Sciatic nerve (tissue), 2 donors: ENCODE measurements at regions not wholly inside any gene's neighbourhood (a gene's known extent, or its start where the extent isn't known, plus 50 kb on each side); places are given as distances from the start of the nearest gene placed in this dataset.

Experiments
- ATAC-seq: fragments of 200-7000 bp; cut with Tn5 transposase; one replicate; pipeline ENCODE4 v1.9.1; 2020; ENCODE audit warnings: mild to moderate bottlenecking, moderate library complexity
- DNase-seq: peaks from one replicate; pipeline ENCODE4 v3.0.0-alpha.2; 2020; ENCODE audit warnings: low spot score
- intact Hi-C: fragments of 100-400 bp; cut with DNase I; formaldehyde crosslinking; loops from one replicate; pipeline ENCODE4 v1.14.2; 2022
- donor health status: DM: no; HTN: no; CAD: no.
- donor health status: DM: no; HTN: no; CAD: no.

DNA sequence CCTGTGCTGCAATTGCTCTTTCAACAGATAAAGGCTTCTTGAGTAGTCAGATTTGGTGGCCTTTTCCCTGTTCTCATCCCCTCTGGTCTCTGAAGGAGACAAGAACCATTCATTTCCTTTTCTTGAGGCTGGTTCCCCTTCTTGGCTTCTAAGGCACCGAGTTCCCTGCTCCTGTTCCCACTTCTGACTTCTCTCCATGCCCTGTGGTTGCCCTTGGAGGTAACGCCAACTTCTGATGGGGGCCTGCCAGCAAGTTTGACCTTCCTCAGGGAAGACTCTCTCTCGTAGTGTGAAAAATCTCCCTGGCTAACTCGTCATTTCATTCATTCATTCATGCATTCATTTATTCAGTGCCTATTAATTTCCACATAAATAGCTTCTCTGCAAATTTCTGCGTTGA is 302.4 kb upstream of the SOX11 start:
- intact Hi-C loops: no loop called here
- no peak for DNase-seq
- no peak for ATAC-seq

GRCh38 chr2:5391362-5391761 is 300.8 kb upstream of the SOX11 start:
- DNase-seq (no peak), ATAC-seq (no peak)
- intact Hi-C loops: no loop called here

- no peak for ATAC-seq
- DNase-seq: no peak
Observed at GRCh38 chr2:5392658-5393057, 299.5 kb upstream of the SOX11 start.

DNA sequence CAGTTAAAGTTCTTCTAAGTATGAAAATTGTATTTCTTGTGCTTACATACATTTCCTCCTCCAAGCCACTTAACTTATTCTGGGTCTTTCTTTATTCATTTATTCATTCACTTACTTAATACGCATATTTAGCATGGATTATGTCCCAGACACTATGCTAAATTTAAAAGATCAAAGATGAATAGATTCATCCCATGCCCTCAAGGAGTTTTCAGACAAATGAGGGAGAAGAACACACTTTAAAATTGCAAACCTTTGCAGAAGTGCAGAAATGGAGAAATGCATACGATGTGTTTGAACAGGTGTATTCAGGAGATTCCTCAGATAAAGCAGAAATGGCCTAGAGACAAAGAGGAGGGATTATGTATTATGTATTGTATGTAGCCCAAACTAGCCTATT is 298.7 kb upstream of the SOX11 start:
- no peak for ATAC-seq
- intact Hi-C loops: no loop called here
- no peak for DNase-seq

More at GRCh38 chr2:5392658-5393057, 299.5 kb upstream of the SOX11 start:
- intact Hi-C loops: no loop called here

- DNase-seq (no peak), ATAC-seq (no peak)
- intact Hi-C loops: no loop called here
Observed at GRCh38 chr2:5394223-5394622, 298.0 kb upstream of the SOX11 start.

- no peak for DNase-seq
- intact Hi-C loops: no loop called here
- no peak for ATAC-seq
Observed at GRCh38 chr2:5401115-5401657, 291.0 kb upstream of the SOX11 start.

DNA sequence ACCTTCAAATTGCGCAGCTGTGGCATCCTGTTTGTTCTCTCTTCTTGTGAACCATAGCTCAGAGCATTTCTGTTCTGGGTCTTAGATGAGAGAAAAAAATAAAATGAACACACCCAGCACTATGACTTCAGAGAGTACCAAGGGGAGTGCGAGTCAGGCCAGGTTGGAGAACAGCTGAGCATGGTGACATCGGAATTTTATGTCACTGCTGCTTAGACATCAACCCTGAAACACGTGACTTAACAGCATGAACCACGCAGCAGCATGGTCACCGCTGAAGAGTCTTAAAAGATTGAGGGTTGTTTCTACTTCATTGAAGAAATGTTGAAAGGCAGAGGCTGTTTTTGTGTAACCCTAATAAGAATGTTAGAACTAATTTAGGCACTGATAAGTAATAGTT is 288.8 kb upstream of the SOX11 start:
- intact Hi-C loops: no loop called here
- ATAC-seq (no peak), DNase-seq (no peak)

GRCh38 chr2:5409898-5410381 is 282.2 kb upstream of the SOX11 start:
- no peak for DNase-seq
- ATAC-seq: no peak

GRCh38 chr2:5410991-5411700 is 281.0 kb upstream of the SOX11 start:
- intact Hi-C loops: no loop called here
- no peak for DNase-seq
- ATAC-seq: no peak

More at GRCh38 chr2:5409898-5410381, 282.2 kb upstream of the SOX11 start:
- intact Hi-C loops: no loop called here

GRCh38 chr2:5412001-5412400 is 280.2 kb upstream of the SOX11 start:
- intact Hi-C loops: no loop called here
- DNase-seq: no peak
- no peak for ATAC-seq

GRCh38 chr2:5433855-5434254 is 258.3 kb upstream of the SOX11 start:
- intact Hi-C loops: no loop called here
- no peak for DNase-seq
- ATAC-seq: no peak

DNA sequence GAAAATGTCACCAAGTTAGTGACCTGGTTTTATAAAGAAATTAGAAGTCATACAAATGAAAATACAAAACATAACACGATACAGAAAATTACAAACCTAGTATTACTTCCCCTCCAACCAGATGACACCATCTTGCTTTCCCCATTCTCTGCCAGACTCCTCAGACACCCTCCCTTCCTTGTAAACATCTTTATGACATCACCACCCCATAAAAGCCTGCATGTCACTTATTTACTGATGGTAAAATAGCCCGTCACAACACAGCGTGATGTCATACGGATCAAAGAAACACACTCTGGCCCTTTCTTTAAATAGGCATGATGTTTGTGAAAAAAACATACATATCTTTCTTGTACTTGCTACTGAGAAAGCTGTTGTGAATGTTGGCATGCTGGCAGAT is 254.8 kb upstream of the SOX11 start:
- intact Hi-C loops: no loop called here
- ATAC-seq (no peak), DNase-seq (no peak)

- intact Hi-C loops: no loop called here
- DNase-seq: no peak
- no peak for ATAC-seq
Observed at GRCh38 chr2:5440174-5440573, 252.0 kb upstream of the SOX11 start.

DNA sequence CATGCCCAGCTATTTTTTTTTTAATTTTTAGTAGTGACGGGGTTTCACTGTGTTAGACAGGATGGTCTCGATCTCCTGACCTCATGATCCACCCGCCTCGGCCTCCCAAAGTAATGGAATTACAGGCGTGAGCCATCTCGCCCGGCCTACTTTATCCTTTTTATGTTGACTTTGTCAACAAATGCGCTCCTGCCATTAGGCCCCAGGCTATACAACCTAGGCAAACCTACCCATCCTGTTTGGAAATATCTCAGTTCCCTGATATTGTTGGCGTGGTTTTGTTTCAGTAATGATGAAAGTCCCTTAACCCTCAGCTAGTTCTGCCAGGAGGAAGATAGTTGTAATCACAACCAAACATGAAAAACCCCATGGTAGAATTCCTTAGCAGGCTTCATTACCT is 249.4 kb upstream of the SOX11 start:
- ATAC-seq: no peak
- DNase-seq: no peak
- intact Hi-C loops: no loop called here

DNA sequence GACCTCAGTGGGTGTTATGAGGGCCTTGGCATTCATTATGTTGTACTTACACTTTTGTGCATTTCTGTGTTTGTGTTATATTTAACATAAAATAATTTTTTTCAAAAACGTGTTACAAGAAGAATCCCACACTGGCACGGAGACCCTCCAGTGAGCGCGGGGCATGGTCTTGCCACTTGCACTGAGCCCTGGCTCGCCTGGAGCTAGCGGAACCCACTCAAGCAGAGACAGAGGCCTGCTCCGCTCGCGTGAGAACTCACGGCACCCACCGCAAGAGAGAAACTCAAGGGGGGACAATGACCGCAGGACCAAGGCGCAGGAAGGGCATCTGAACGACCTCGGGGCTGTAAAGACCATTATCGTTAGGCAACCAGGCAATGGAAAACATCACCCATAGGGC is 248.0 kb upstream of the SOX11 start:
- ATAC-seq: no peak
- intact Hi-C loops: no loop called here

GRCh38 chr2:5444854-5445253 is 247.3 kb upstream of the SOX11 start:
- intact Hi-C loops: no loop called here
- no peak for ATAC-seq
- no peak for DNase-seq

More for the DNA sequence above, 248.0 kb upstream of the SOX11 start:
- no peak for DNase-seq

GRCh38 chr2:5449867-5450266 is 242.3 kb upstream of the SOX11 start:
- DNase-seq (no peak), ATAC-seq (no peak)
- intact Hi-C loops: no loop called here

- intact Hi-C loops: no loop called here
- no peak for DNase-seq
- ATAC-seq: no peak
Observed at GRCh38 chr2:5453220-5454050, 238.7 kb upstream of the SOX11 start.

DNA sequence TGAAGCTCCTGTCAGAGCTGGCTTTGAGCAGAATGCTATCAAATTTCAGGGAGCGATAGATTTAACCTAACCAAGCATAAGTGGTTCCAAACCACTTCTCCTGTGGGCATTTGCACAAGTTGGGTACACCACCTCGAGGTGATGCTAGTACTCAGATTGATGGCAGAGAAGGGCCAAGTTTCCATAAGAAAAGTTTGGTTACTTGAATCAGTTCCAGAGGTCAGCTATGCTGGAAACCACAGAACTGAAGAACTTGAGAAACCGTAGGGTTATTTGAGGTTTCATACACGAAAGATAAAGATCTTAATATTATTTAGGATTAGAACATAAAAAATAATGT is 238.2 kb upstream of the SOX11 start:
- intact Hi-C loops: no loop called here
- ATAC-seq: no peak

DNA sequence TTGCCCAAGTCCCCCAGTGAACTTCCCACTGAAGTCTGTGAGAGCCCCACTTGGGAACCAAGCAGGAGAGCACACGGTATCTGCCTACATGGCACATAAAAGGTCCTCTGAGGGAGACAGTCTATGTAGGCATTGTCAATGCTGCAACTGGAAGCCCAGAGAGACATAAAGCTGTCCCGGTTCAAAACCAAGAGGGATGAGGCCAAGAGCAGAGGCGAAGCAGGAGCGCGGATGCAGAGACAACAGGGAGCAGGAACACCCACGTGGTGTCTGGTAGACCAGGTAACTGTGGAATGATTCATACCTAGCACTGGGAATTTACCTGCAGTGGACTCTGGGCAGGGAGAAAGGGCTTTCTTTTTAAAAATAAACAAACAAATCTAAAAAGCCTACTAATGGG is 233.1 kb upstream of the SOX11 start:
- ATAC-seq: no peak

More for the DNA sequence above, 238.2 kb upstream of the SOX11 start:
- no peak for DNase-seq

More for the DNA sequence above, 233.1 kb upstream of the SOX11 start:
- intact Hi-C loops: no loop called here
- DNase-seq: no peak
